HG03520 (cell line): ENCODE measurements at regions not wholly inside any gene's neighbourhood (a gene's known extent, or its start where the extent isn't known, plus 50 kb on each side); places are given as distances from the start of the nearest gene placed in this dataset.

Source experiments
- ATAC-seq: cut with Tn5 transposase; IDR thresholded peaks from one replicate; pipeline ENCODE4 v1.9.1; 2021; ENCODE audit warnings: mild to moderate bottlenecking, moderate library complexity; ENCODE audit not compliant: unreplicated experiment

GRCh38 chr18:76553715-76554546 lies 58.9 kb upstream of the ZNF516 start:
- ATAC-seq: no peak

- no peak for ATAC-seq
Measured at GRCh38 chr18:76548541-76548940, 53.5 kb upstream of the ZNF516 start.

GRCh38 chr18:76547296-76547695 lies 52.3 kb upstream of the ZNF516 start:
- ATAC-seq: no peak

GRCh38 chr18:76546436-76546835 lies 51.4 kb upstream of the ZNF516 start:
- no peak for ATAC-seq

- no peak for ATAC-seq
Measured at GRCh38 chr18:76546088-76546435, 51.0 kb upstream of the ZNF516 start.

- ATAC-seq: no peak
Measured at GRCh38 chr18:76545433-76546087, 50.5 kb upstream of the ZNF516 start.

GRCh38 chr18:76544511-76545345 lies 49.7 kb upstream of the ZNF516 start:
- ATAC-seq: no peak
